GM19324 (cell line): ENCODE measurements at regions not wholly inside any gene's neighbourhood (a gene's known extent, or its start where the extent isn't known, plus 50 kb on each side); places are given as distances from the start of the nearest gene placed in this dataset.
A peak's percentile ranks its signal among the peaks of the same experiment; 100 is the strongest.

Experiments
- ATAC-seq: cut with Tn5 transposase; IDR thresholded peaks from one replicate; pipeline ENCODE4 v1.9.1; 2021; ENCODE audit warnings: mild to moderate bottlenecking, moderate library complexity; ENCODE audit not compliant: unreplicated experiment, low FRiP score

DNA sequence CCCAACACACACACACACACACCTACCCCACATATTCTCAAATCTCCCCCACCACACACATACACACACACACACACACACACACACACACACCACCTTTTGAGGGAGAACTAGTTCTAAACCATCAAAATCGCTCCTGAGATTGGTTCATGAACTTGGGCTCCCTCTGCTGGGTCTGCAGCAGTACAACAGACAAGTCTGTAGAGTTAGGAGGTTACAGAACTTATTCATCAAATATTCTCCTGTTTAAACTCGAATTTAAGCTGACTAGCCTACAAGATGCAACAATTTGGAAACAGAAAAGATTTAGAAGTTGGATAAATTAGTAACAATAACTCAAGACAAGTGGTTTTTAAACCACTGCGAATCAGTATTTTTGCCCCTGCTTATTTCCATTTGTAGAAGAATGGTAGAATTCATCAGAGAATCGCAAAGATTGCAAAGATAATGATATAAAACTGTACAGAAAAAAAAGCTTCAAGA is 136.4 kb upstream of the USP15 start:
- ATAC-seq = peak; percentile 77

- no peak for ATAC-seq
Measured at GRCh38 chr12:62127516-62127915, 132.7 kb upstream of the USP15 start.

DNA sequence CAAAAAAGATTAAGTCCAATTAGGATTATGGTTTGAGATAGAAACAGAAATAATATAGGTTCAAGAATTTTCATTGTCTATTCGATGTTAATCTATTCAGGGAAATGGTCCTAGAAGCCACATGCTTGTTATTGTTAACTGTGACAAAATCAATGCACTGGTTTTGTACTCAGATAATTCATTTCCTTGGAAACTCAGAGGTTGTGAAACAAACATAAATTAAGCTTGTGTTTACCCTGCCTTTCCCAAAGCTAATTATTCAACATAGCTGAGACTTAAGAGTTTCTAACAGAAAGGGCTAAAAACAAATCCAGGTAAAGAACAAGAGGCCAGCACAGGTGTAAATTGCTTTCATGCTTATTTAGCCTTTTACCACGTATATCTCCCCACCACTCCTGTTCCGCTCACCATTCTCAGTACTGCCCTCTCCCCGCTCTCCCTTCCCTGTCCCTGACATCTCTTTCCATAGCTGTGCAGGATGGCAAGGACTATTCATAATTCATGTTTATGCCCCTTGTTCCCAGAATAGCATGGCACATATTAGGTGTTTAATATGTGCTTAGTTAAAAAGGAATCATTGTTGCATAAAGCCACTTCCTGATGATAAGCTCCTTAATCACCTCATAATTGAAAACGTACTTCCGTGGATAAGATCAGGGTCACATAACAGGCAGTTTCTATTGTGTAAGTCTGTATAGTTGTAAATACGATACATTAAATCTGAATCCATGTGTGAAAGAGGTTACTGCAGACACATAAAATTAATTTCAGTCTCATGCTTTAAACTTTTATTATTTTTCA is 131.8 kb upstream of the USP15 start:
- no peak for ATAC-seq

DNA sequence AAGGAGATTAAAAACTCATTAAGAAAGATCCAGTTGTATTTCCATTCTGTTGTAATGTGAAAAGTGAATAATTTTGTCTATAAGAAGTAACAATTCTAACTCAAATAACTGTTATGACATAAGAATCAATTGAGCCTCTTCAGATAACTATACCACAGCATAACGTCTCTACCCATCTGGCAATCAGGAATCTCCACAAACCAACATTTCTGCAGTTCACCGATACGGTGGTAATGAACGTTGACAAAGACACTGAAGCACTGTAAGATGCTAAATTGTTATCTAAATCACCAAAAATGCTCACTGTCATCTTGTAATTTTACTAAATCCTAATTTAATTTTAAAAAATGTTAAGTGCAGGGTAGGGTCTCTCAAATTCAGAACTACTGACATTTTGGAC is 130.9 kb upstream of the USP15 start:
- ATAC-seq = no peak

DNA sequence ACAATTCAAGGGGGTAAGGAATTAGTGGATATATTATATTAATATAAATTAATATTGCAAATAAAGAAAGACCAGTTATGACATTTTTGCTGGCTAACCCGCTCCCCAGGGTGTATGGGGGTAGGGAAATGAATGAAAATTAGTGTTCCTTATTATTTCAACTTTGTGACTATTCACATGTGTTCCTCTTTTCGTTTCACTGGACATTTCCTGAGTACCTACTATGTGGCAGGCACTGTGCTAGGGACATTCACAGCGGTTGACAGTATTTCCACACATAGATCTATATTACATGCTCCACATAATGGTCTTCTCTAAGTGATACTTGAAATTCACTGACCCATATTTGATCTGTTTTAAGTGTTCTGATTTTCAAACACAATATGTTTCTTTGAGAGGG is 129.8 kb upstream of the USP15 start:
- no peak for ATAC-seq

GRCh38 chr12:62130834-62131552 is 129.2 kb upstream of the USP15 start:
- no peak for ATAC-seq

DNA sequence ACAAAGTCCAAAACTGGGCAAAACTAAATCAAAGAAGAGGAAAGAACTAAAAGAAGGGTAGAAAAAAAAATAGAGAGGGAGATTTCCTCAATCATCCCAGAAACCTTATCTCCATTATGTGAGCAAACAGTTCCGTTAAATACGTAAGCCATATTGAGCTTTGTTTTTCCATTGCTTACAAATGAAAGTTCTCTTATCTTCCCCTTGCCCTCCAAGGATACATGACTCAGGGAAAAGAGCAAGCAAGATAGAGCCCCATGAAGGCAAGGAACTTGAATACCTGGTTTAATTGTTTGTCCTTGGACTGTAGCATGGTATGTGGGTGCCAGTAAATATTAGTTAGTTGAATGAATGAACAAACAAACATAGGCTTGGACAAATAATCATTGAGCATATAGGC is 126.8 kb upstream of the USP15 start:
- ATAC-seq = no peak

DNA sequence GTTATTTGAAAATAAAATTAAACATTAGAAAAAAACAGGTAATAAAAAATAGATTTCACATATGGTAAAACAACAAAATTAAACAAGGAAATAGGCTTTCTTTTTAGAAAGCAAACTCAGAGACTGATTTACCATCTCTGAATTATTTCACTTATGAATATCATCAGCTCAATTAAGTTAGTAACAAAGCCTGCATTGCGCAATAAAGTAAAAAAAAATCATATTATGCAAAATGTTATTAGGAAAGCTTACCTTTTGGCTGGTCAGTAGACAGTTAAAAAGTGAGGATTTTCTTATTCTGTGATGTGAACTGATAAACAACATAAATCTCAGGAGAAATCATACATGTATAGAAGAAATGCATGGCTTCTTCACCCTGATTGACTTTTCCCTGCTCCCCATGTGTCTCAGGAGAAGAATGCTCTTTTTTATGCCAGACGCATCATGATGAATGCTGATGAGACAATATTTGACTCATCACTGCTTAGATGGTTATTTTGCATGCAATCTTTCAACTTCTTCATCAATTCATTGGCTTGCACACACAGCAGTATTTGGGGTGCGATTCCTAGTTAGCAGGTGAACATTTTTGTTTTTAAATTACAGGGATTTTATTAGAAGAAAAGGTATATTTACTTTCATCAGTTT is 124.5 kb upstream of the USP15 start:
- no peak for ATAC-seq

DNA sequence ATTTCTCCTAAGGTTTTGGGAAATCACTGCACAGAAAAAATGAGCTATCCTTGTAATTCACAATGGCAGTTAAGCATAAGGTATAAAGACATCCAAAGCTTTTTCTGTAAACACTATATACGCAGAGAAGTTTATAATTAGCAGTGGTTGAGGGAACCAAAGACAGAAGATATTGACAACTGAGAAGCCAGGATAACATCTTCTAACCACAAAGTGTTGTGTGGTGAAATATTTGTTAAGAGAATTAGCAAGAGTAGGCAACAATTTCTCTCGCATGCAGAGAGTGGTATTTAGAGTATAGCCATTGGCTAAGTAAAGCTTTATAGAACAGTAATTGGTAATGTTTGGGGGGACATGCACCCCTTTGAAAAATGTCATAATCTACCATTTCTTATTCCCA is 123.7 kb upstream of the USP15 start:
- ATAC-seq = no peak

DNA sequence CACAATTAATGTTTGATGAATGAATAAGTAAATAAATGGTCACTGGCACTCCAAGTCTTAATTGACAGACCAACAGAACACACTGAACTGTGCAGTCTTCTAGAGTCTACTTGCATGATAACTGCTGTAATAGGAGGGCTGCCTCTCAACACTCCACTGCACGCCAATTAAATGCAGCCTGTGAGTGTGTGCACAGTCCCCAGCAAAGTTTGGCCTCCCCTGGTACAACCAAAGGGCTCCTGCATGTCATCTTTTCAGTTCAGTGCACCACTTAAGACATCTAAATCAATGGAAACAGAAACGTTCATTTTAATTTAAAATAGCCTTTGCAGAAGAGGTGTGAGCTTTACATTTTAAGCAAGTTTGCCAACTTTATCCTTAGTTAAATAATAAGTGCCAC is 121.7 kb upstream of the USP15 start:
- no peak for ATAC-seq

- no peak for ATAC-seq
Measured at GRCh38 chr12:62146318-62146717, 113.9 kb upstream of the USP15 start.

DNA sequence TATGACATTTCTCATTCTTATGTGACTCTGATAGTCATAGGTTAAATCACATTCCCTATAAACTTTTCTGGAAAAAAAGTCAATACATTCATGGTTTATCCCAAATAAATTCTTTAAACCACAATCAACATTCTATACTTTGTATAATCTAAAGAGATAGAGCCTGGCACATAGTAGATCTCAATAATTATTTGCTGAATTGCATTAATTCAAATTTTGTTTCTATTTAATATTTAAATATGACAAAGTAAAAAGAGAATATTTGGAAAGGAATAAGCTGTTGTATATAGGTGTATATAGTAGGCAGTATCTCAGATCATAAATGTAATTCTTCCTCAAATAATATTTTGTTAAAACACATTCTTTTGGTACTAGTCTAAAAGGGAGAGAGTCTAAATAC is 102.2 kb upstream of the USP15 start:
- no peak for ATAC-seq

GRCh38 chr12:62158461-62159360 is 101.5 kb upstream of the USP15 start:
- no peak for ATAC-seq

- ATAC-seq = no peak
Measured at GRCh38 chr12:62162214-62162613, 98.0 kb upstream of the USP15 start.

DNA sequence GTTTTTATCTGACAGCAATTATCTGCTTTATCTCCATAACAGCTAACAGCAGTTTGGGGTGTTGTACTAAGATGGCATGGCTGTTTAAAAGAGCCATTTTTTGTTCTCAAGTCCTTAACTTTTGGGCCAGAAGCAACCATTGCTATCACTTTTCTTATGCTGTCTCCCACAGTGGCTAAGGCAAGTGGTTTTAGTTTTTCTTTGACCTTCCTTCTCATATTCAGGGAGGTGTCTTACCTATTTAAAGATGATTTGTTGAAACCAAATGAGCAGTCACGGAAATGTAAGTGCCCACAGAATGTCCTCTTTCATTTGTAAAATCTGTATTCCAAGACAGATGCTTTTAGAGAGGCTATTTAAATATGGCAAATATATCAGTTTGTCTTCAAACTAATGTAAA is 96.8 kb upstream of the USP15 start:
- no peak for ATAC-seq

DNA sequence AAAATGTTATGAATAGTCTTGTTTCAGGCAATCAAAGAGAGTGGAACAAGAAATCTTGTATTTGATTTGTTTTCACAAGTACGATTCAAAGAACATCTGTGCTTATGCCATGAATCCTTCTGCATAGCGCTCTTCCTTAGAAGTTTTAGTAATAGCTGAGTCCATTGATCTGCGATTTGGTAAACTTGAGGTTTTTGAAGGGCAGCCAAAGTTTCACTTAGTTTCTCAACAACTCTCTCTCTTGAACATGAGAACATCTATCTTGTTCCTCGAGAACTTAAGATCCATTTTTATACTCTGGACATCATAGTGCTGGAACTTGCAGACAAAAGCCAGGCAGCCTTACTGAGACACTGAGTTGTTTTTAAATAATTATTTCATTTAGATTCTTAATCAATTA is 96.2 kb upstream of the USP15 start:
- no peak for ATAC-seq

DNA sequence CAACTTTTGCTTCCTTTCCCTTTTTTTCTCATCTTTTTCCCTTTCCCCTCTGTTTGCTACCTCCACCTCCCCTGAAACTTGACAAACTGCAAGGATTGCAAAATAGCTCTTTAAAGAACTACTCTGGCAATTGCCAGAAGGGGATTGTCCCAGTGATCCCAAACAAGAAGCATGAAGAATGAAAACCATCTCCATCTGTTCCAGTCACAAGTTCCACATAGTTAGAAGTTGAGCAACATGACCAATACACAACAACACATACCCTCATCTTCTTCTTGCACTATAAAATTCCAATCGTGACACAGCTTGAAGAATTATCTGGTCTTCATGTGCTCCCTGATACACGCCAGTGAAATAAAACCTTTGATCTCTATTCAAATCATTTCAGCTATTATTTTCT is 93.7 kb upstream of the USP15 start:
- no peak for ATAC-seq

DNA sequence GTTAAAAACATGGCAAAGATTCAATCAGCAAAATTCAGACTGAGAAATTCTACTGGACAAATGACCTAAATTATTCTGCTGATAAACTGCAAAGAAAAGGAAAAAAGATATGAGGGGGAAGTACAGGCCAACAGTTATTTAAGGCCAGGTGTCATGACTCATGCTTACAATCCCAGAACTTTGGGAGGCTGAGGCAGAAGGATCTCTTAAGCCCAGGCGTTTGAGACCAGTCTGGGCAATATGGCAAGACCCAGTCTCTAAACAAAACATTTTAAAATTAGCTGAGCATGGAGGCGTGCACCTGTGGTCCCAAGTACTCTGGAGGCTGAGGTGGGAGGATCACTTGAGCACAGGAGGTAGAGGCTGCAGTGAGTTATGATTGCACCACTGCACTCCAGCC is 91.8 kb upstream of the USP15 start:
- no peak for ATAC-seq

DNA sequence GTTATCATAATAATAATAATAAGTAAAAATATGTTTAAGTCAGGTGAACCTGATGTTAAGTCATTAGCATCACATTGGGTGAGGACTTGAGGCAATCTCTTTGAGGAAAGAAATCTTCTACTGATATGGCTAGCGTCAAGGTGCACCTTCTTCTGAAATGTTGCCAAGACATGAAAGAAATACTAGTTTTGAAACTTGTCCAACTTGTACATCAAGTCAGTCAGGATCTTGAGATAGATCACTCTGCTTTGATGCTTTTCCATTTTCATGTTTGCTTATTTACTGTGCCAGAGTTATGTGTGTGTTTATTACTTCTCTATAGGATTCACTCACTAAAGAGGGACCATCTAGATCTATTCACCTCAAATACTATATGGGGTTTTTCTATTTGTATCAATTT is 90.0 kb upstream of the USP15 start:
- no peak for ATAC-seq

DNA sequence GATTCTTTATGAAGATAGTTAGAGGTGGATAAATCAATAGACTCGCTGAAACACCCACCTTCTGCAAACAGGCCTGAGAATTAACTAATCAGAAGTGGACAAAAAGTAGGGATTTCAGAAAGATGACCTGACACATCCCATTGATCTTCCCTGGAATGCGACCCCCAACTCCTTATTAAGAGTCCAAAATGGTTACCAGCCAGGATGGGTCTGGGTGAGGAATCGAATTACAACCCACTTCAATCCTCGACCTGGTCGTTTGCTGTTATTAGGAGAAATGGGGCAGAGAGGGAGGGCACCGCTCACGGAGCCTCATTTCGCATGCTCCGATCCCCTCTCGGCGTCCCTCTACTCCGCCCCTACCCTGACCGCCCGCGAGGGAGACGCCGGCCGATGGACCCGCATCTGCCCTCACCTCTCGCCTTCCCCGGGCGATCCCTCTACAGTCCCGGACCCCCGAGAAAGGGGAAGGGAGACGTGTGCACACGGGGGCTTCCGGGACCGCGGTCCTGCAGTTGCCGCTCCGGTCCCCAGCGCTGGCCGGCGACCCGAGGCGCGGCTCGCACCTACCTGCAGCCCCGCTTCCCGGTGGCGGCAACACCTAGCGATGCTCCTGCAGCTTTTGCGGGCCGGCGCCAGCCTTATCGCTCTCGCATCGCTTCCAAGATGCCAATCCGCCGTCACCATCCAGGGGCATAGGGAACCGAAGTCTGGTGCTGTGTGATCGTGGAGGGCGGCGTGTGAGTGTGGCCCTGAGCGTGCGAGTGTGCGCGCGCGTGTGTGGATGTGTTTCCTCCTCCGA is 69.3 kb upstream of the USP15 start:
- ATAC-seq = no peak
